ENCODE measurements at regions not wholly inside any gene's neighbourhood (a gene's known extent, or its start where the extent isn't known, plus 50 kb on each side); places are given as distances from the start of the nearest gene placed in this dataset.

DNA sequence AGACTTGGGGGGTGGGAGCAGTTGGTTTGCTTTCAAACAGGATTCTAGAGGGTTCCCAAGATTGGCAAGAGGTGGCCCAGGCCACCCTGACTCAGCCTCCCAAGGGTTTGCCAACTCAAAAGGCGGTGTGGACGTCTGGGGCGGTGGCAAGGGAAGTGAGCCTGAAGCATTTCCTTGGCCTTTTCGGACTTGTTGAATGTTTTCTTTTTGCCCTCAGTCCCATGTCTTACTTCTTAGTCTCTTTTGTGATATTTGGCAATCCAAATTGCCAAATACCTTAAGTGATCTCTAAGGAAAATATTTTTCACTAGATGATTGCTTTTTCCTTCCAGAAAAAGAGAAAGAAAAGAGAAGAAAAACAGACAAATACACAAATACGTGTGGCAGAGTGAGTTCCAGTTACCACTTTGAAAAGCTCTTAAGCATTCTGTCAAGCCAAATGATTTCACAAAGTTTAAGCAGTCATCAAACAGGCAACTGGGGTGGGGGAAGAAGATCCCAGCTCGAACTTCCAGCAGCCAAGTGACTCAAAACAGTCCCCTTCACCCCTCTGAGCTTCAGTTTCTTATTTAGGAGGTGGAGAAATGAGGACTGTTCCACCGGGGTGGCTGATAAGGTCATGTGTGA lies 374.6 kb upstream of the USP24 start:
- TF ChIP-seq, protein P1, sequence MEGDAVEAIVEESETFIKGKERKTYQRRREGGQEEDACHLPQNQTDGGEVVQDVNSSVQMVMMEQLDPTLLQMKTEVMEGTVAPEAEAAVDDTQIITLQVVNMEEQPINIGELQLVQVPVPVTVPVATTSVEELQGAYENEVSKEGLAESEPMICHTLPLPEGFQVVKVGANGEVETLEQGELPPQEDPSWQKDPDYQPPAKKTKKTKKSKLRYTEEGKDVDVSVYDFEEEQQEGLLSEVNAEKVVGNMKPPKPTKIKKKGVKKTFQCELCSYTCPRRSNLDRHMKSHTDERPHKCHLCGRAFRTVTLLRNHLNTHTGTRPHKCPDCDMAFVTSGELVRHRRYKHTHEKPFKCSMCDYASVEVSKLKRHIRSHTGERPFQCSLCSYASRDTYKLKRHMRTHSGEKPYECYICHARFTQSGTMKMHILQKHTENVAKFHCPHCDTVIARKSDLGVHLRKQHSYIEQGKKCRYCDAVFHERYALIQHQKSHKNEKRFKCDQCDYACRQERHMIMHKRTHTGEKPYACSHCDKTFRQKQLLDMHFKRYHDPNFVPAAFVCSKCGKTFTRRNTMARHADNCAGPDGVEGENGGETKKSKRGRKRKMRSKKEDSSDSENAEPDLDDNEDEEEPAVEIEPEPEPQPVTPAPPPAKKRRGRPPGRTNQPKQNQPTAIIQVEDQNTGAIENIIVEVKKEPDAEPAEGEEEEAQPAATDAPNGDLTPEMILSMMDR (IDR thresholded peaks at IDR 0.05) = no peak
- no peak for TF ChIP-seq POLR2A (IDR thresholded peaks at IDR 0.05)

All from prostate gland (tissue), 2 donors.